ENCODE measurements at regions not wholly inside any gene's neighbourhood (a gene's known extent, or its start where the extent isn't known, plus 50 kb on each side); places are given as distances from the start of the nearest gene placed in this dataset.

- Histone ChIP-seq H3K9me3 (no peaks in the 10 kb centered on the region), H3K36me3 (no peaks in the 10 kb centered on the region), H3K4me3 (ENCODE audit: low read depth in 1 of 2, low read length in 1 of 2) (no peak overlapping the region), H3K4me1 (ENCODE audit: control insufficient read depth in 1 of 2, insufficient read depth in 1 of 2, low read depth in 1 of 2, low read length in 1 of 2) (no peaks in the 10 kb centered on the region), H3K27ac (no peak overlapping the region), H3K27me3 (no peaks in the 10 kb centered on the region)
- TF ChIP-seq, protein P1, sequence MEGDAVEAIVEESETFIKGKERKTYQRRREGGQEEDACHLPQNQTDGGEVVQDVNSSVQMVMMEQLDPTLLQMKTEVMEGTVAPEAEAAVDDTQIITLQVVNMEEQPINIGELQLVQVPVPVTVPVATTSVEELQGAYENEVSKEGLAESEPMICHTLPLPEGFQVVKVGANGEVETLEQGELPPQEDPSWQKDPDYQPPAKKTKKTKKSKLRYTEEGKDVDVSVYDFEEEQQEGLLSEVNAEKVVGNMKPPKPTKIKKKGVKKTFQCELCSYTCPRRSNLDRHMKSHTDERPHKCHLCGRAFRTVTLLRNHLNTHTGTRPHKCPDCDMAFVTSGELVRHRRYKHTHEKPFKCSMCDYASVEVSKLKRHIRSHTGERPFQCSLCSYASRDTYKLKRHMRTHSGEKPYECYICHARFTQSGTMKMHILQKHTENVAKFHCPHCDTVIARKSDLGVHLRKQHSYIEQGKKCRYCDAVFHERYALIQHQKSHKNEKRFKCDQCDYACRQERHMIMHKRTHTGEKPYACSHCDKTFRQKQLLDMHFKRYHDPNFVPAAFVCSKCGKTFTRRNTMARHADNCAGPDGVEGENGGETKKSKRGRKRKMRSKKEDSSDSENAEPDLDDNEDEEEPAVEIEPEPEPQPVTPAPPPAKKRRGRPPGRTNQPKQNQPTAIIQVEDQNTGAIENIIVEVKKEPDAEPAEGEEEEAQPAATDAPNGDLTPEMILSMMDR (IDR thresholded peaks at IDR 0.05): no peak
Observed at GRCh38 chr9:100869326-100869725, 159.2 kb upstream of the PLPPR1 start.

- Histone ChIP-seq H3K9me3 (no peaks in the 10 kb centered on the region), H3K27me3 (no peaks in the 10 kb centered on the region), H3K27ac (no peak overlapping the region), H3K4me1 (ENCODE audit: control insufficient read depth in 1 of 2, insufficient read depth in 1 of 2, low read depth in 1 of 2, low read length in 1 of 2) (no peaks in the 10 kb centered on the region), H3K36me3 (no peaks in the 10 kb centered on the region), H3K4me3 (ENCODE audit: low read depth in 1 of 2, low read length in 1 of 2) (no peak overlapping the region)
- TF ChIP-seq, protein P1 (IDR thresholded peaks at IDR 0.05): no peak
Observed at GRCh38 chr9:100879884-100880283, 148.6 kb upstream of the PLPPR1 start.

DNA sequence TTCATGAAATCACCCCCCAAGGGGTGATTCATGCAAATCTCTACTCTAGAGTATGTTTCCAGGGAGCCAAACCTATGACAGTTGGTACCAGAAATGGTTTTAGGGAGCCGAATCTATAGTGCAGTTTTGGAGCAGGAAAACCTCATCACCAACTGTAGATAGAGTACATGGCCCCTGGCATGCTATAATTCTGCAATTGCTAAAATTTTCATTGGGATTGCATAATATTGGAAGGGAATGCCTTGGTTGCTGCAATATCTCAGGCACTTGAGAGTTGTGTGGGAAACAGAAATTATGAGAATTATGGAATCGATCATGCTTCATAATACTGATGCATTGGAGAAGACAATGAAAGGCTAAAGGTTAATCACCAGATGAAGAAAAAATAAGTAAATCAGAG, 148.2 kb upstream of the PLPPR1 start:
- TF ChIP-seq, protein P1 (IDR thresholded peaks at IDR 0.05): no peak
- H3K36me3 ChIP-seq: no peaks in the 10 kb centered on the region
- H3K27me3 ChIP-seq: no peaks in the 10 kb centered on the region
- no peak overlapping the region for H3K27ac ChIP-seq
- H3K4me3 ChIP-seq (ENCODE audit: low read depth in 1 of 2, low read length in 1 of 2): no peak overlapping the region
- no peaks in the 10 kb centered on the region for H3K9me3 ChIP-seq
- H3K4me1 ChIP-seq (ENCODE audit: control insufficient read depth in 1 of 2, insufficient read depth in 1 of 2, low read depth in 1 of 2, low read length in 1 of 2): no peaks in the 10 kb centered on the region

DNA sequence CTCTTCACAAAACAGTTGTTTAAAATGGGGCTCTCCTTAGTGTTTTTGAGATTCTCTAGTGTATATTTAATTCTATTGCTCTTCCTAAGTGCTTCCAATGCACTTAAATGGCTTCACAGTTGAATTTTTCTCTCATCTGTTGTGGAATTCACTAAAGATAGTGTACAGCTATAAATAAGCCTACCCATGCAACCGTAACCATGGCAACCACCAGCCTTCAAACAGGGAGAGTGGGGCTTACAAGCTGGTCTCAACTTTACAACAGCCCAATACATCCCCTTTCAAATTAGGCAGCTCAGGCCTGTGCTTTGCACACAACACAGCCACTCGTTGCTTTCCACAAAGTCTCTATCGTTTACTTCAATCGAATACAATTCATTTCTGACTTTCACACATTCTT, 144.0 kb upstream of the PLPPR1 start:
- TF ChIP-seq, protein P1 (IDR thresholded peaks at IDR 0.05): no peak
- Histone ChIP-seq H3K36me3 (no peaks in the 10 kb centered on the region), H3K4me3 (ENCODE audit: low read depth in 1 of 2, low read length in 1 of 2) (no peak overlapping the region), H3K9me3 (no peaks in the 10 kb centered on the region), H3K27ac (no peak overlapping the region), H3K27me3 (no peaks in the 10 kb centered on the region), H3K4me1 (ENCODE audit: control insufficient read depth in 1 of 2, insufficient read depth in 1 of 2, low read depth in 1 of 2, low read length in 1 of 2) (no peaks in the 10 kb centered on the region)

DNA sequence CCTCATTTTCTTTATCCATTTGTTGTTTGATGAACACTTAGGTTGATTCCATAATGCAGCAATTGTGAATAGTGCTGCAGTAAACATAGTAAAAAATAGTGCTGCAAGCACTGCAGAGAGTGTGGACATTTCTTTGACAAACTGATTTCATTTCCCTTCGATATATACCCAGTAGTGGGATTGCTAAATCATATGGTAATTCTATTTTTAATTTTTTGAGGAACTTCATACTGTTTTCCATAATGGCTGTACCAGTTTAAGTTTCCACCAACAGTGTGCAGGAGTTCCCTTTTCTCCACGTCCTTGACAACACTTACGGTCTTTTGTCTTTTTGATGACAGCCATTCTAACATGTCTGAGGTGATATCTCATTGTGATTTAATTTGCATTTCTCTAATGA, 138.2 kb upstream of the PLPPR1 start:
- Histone ChIP-seq H3K9me3 (no peaks in the 10 kb centered on the region), H3K36me3 (no peaks in the 10 kb centered on the region), H3K27ac (no peak overlapping the region), H3K27me3 (no peaks in the 10 kb centered on the region), H3K4me3 (ENCODE audit: low read depth in 1 of 2, low read length in 1 of 2) (no peak overlapping the region), H3K4me1 (ENCODE audit: control insufficient read depth in 1 of 2, insufficient read depth in 1 of 2, low read depth in 1 of 2, low read length in 1 of 2) (no peaks in the 10 kb centered on the region)
- TF ChIP-seq, protein P1 (IDR thresholded peaks at IDR 0.05): no peak

DNA sequence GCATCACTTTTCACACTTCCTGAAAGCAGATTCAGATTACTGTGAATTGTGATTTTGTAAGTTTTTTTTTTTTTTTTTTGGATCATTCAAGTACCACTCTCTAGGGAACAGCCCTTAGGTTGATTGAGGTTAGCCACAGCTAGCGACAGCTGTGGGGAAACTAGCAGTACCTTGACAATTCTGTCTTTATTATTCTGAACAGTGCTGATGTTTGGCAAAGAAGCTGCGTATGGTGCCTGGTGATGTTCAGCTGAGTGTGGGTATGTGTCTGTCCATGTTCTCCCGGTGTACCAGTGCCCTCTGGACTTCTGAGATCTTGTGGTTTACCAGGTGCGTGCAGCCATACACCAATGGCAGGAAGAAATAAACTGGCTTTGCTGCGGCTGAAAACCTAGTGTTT, 117.3 kb upstream of the PLPPR1 start:
- no peaks in the 10 kb centered on the region for H3K36me3 ChIP-seq
- H3K9me3 ChIP-seq: no peaks in the 10 kb centered on the region
- no peaks in the 10 kb centered on the region for H3K4me1 ChIP-seq (ENCODE audit: control insufficient read depth in 1 of 2, insufficient read depth in 1 of 2, low read depth in 1 of 2, low read length in 1 of 2)
- no peaks in the 10 kb centered on the region for H3K27me3 ChIP-seq
- TF ChIP-seq, protein P1 (IDR thresholded peaks at IDR 0.05): no peak
- H3K4me3 ChIP-seq (ENCODE audit: low read depth in 1 of 2, low read length in 1 of 2): no peak overlapping the region
- no peak overlapping the region for H3K27ac ChIP-seq

All from neutrophil (primary cell).